Adrenal gland (tissue), 9 donors: ENCODE measurements at regions not wholly inside any gene's neighbourhood (a gene's known extent, or its start where the extent isn't known, plus 50 kb on each side); places are given as distances from the start of the nearest gene placed in this dataset.

Experiments used
- DNase-seq, 7 donors: peaks; one replicate each; pipeline ENCODE4 v3.0.0-alpha.2; 2019 to 2020
- H3K27ac ChIP-seq, 5 donors: fragments of 200-600 bp; sonication (generic) in 4 of 5; 1 replicate in 3 of 5; 2 replicates in 2 of 5; pipeline versions ENCODE4 v1.5.1 to v1.8.0; 2016 to 2020; ENCODE audit warnings: mild to moderate bottlenecking in 1 of 5
- H3K27me3 ChIP-seq: fragments of 200-600 bp; 2 replicates; pipeline ENCODE4 v1.8.0; 2021
- H3K36me3 ChIP-seq, 2 donors: fragments of 200-600 bp; replicated peaks in 1 of 2; 1 replicate in 1 of 2; 2 replicates in 1 of 2; pipeline versions ENCODE4 v1.5.1 to v1.8.0; 2018 to 2022
- H3K4me1 ChIP-seq, 2 donors: fragments of 200-600 bp; replicated peaks in 1 of 2; 1 replicate in 1 of 2; 2 replicates in 1 of 2; pipeline versions ENCODE4 v1.5.1 to v1.8.0; 2018 to 2021
- H3K4me3 ChIP-seq, 4 donors: fragments of 200-600 bp; sonication (generic) in 3 of 4; one replicate each; pipeline ENCODE4 v1.5.1; 2016 to 2018
- H3K9me3 ChIP-seq, 3 donors: fragments of 200-600 bp; sonication (generic) in 1 of 3; replicated peaks in 1 of 3; 1 replicate in 2 of 3; 2 replicates in 1 of 3; pipeline versions ENCODE4 v1.5.1 to v1.8.0; 2016 to 2021
- CTCF ChIP-seq, 6 experiments: fragments of 450-650 bp in 4 of 6; fragments of 200-600 bp in 2 of 6; sonication (generic) in 1 of 6; IDR thresholded peaks; 1 replicate in 5 of 6; 2 replicates in 1 of 6; pipeline versions ENCODE4 v1.5.1 to v1.8.0; 2016 to 2021; ENCODE audit warnings: antibody characterized with exemption in 6 of 6, mild to moderate bottlenecking in 2 of 6, moderate library complexity in 1 of 6
- POLR2A ChIP-seq, 2 donors: fragments of 450-650 bp; IDR thresholded peaks; one replicate each; pipeline ENCODE4 v1.6.1; 2017; ENCODE audit warnings: antibody characterized with exemption in 2 of 2, mild to moderate bottlenecking in 2 of 2, moderate library complexity in 1 of 2
- WGBS, 4 donors: extraction: QIAGEN DNeasy Blood & Tissue Kit in 2 of 4; methylation state at CpG; one replicate each; pipeline versions ENCODE4 v1.1.5 to v1.1.7; 2013 to 2017; 5-methylcytosine and 5-hydroxymethylcytosine counted together
- intact Hi-C, 2 donors: fragments of 100-400 bp; cut with DNase I; formaldehyde crosslinking; loops; one replicate each; pipeline versions ENCODE4 v1.14.1 to v1.15.0; 2022 to 2023
- donor health status: healthy with polysubstance abuse.
- donor health status: Bipolar disorder and iron deficiency.
- donor health status: DM: yes; HTN: yes; CAD: no.
- donor health status: DM: no; HTN: no; CAD: no.
- donor health status: DM: no; HTN: no; CAD: no.

DNA sequence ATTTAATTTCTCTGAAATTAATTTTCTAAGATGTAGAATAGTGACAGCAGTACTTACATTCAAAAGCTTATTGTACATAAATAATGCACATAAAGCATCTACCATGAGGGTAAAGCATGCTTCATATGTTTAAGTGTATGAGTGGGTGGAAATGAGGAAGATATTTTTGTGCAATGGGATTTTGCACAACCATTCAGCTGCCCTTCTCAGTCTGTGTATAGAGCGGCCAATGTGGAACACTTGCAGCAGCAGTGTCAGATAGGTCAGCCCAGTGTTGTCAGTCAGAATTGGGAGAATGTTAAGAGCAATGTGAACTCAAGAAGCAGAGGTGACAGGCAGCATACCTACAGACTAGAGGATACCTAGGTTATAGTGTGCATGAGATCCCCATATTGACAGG lies 72.5 kb upstream of the ATP2B1 start:
- intact Hi-C loops: no loop called here
- 79 to 100% (median 88%) methylated on average over 1 of the region's 1 CpG for WGBS, 4 donors
- TF ChIP-seq CTCF (IDR thresholded peaks at IDR 0.05): no peak
- no peak for TF ChIP-seq POLR2A (IDR thresholded peaks at IDR 0.05)
- Histone ChIP-seq H3K36me3 (no peaks in the 10 kb centered on the region), H3K27ac (no peak overlapping the region), H3K4me1 (no peaks in the 10 kb centered on the region), H3K4me3 (no peak overlapping the region), H3K27me3 (no peaks in the 10 kb centered on the region), H3K9me3 (no peaks in the 10 kb centered on the region)
- no peak for DNase-seq

DNA sequence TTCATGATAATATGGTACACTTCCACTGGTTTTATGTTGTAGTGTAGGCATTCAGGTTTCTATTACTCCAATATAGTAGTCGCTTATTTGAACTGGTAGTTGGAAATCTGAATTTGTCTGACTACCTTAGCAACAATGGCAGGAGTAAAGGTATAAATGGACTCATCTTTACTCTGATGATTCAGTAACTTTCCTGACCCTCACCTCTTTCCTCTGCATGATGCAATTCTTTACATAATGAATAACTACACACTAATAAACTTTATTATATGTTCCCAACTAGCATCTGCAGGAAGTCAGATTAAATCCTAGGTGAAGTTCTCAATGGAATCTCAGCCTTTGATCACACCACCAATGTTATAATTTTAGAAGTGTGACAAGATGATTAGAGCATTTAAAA lies 70.5 kb upstream of the ATP2B1 start:
- WGBS, 4 donors: 92 to 100% (median 97%) methylated on average over 1 of the region's 1 CpG

GRCh38 chr12:89777733-89778379 lies 69.2 kb upstream of the ATP2B1 start:
- intact Hi-C loops: no loop called here
- no peak for TF ChIP-seq POLR2A (IDR thresholded peaks at IDR 0.05)
- 63 to 78% (median 66%) methylated on average over 2 of the region's 2 CpGs for WGBS, 4 donors

More for the DNA sequence above, 70.5 kb upstream of the ATP2B1 start:
- no peak for DNase-seq
- Histone ChIP-seq H3K4me1 (no peaks in the 10 kb centered on the region), H3K9me3 (no peaks in the 10 kb centered on the region), H3K27ac (no peak overlapping the region), H3K36me3 (no peaks in the 10 kb centered on the region), H3K4me3 (no peak overlapping the region), H3K27me3 (no peaks in the 10 kb centered on the region)
- intact Hi-C loops: no loop called here
- TF ChIP-seq POLR2A (IDR thresholded peaks at IDR 0.05) (no peak), CTCF (IDR thresholded peaks at IDR 0.05) (no peak)

GRCh38 chr12:89775986-89776365 lies 67.3 kb upstream of the ATP2B1 start:
- Histone ChIP-seq H3K4me3 (no peak overlapping the region), H3K36me3 (no peaks in the 10 kb centered on the region), H3K4me1 (no peaks in the 10 kb centered on the region), H3K9me3 (no peaks in the 10 kb centered on the region), H3K27me3 (no peaks in the 10 kb centered on the region), H3K27ac (no peak overlapping the region)
- intact Hi-C loops: no loop called here
- no peak for DNase-seq
- no peak for TF ChIP-seq CTCF (IDR thresholded peaks at IDR 0.05)
- TF ChIP-seq POLR2A (IDR thresholded peaks at IDR 0.05): no peak
- 59 to 70% (median 66%) methylated on average over 3 of the region's 3 CpGs for WGBS, 4 donors

More at GRCh38 chr12:89777733-89778379, 69.2 kb upstream of the ATP2B1 start:
- Histone ChIP-seq H3K9me3 (no peaks in the 10 kb centered on the region), H3K27ac (no peak overlapping the region), H3K4me1 (no peaks in the 10 kb centered on the region), H3K27me3 (no peaks in the 10 kb centered on the region), H3K36me3 (no peaks in the 10 kb centered on the region), H3K4me3 (no peak overlapping the region)
- no peak for DNase-seq
